DMS 273 treated with DMSO at 0.1 percent for 48 hours (cell line): ENCODE measurements at regions not wholly inside any gene's neighbourhood (a gene's known extent, or its start where the extent isn't known, plus 50 kb on each side); places are given as distances from the start of the nearest gene placed in this dataset.
"Not testable (repeated sequence)": the region's sequence is repeated elsewhere in the genome, so short reads cannot be mapped to it uniquely, and the experiment has no call there.

Experiments
- DNase-seq: peaks from one replicate; lab custom pipeline; 2025; lab: John Stamatoyannopoulos, UW

- DNase-seq: no peak
Measured at GRCh38 chr14:39568809-39569538, 136.7 kb upstream of the FBXO33 start.

- DNase-seq: no peak
Measured at GRCh38 chr14:39566795-39567194, 134.6 kb upstream of the FBXO33 start.

- no peak for DNase-seq
Measured at GRCh38 chr14:39563361-39563760, 131.1 kb upstream of the FBXO33 start.

GRCh38 chr14:39562175-39562574, 129.9 kb upstream of the FBXO33 start:
- DNase-seq: no peak

- no peak for DNase-seq
Measured at GRCh38 chr14:39558525-39558924, 126.3 kb upstream of the FBXO33 start.

GRCh38 chr14:39555749-39556148, 123.5 kb upstream of the FBXO33 start:
- DNase-seq: no peak

- DNase-seq: no peak
Measured at GRCh38 chr14:39554576-39554975, 122.3 kb upstream of the FBXO33 start.

GRCh38 chr14:39548358-39548757, 116.1 kb upstream of the FBXO33 start:
- DNase-seq: no peak

- no peak for DNase-seq
Measured at GRCh38 chr14:39547845-39548244, 115.6 kb upstream of the FBXO33 start.

- DNase-seq: no peak
Measured at GRCh38 chr14:39505812-39506211, 73.6 kb upstream of the FBXO33 start.

- DNase-seq: no peak
Measured at GRCh38 chr14:39500253-39500652, 68.0 kb upstream of the FBXO33 start.

- no peak for DNase-seq
Measured at GRCh38 chr14:39499514-39499913, 67.3 kb upstream of the FBXO33 start.

GRCh38 chr14:39497677-39498076, 65.4 kb upstream of the FBXO33 start:
- not testable (repeated sequence) for DNase-seq

GRCh38 chr14:39492267-39492666, 60.0 kb upstream of the FBXO33 start:
- no peak for DNase-seq

GRCh38 chr14:39491134-39491571, 58.9 kb upstream of the FBXO33 start:
- DNase-seq: peak; percentile 11

GRCh38 chr14:39488600-39488999, 56.4 kb upstream of the FBXO33 start:
- DNase-seq: no peak

- DNase-seq: no peak
Measured at GRCh38 chr14:39483682-39484081, 51.4 kb upstream of the FBXO33 start.
